ENCODE measurements at regions not wholly inside any gene's neighbourhood (a gene's known extent, or its start where the extent isn't known, plus 50 kb on each side); places are given as distances from the start of the nearest gene placed in this dataset.

- no peak for DNase-seq (ENCODE audit: low read depth, low spot score)
- in situ Hi-C loops (cut with HindIII; ENCODE audit: low pct_unique_long_range_greater_than_20kb, low sequenced_read_pairs), result no loop called here
These were observed 71.3 kb upstream of the ENOX2 start for GRCh38 chrX:130974323-130974722.

- DNase-seq (ENCODE audit: low read depth, low spot score), result peak; percentile 72
- in situ Hi-C loops (cut with HindIII; ENCODE audit: low pct_unique_long_range_greater_than_20kb, low sequenced_read_pairs), result no loop called here
These were observed 72.9 kb upstream of the ENOX2 start for GRCh38 chrX:130975947-130976346.

- DNase-seq (ENCODE audit: low read depth, low spot score), result no peak
- in situ Hi-C loops (cut with HindIII; ENCODE audit: low pct_unique_long_range_greater_than_20kb, low sequenced_read_pairs), result no loop called here
These were observed 76.3 kb upstream of the ARHGAP36 start for GRCh38 chrX:130981836-130982235.

GRCh38 chrX:130984782-130985181, 73.4 kb upstream of the ARHGAP36 start:
- in situ Hi-C loops (cut with HindIII; ENCODE audit: low pct_unique_long_range_greater_than_20kb, low sequenced_read_pairs), result no loop called here
- DNase-seq (ENCODE audit: low read depth, low spot score), result no peak

GRCh38 chrX:130987241-130987640, 70.9 kb upstream of the ARHGAP36 start:
- no peak for DNase-seq (ENCODE audit: low read depth, low spot score)
- in situ Hi-C loops (cut with HindIII; ENCODE audit: low pct_unique_long_range_greater_than_20kb, low sequenced_read_pairs), result no loop called here

GRCh38 chrX:130990723-130991122, 67.4 kb upstream of the ARHGAP36 start:
- in situ Hi-C loops (cut with HindIII; ENCODE audit: low pct_unique_long_range_greater_than_20kb, low sequenced_read_pairs), result no loop called here
- DNase-seq (ENCODE audit: low read depth, low spot score), result no peak

GRCh38 chrX:130994671-130995070, 63.5 kb upstream of the ARHGAP36 start:
- peak; percentile 51 for DNase-seq (ENCODE audit: low read depth, low spot score)
- in situ Hi-C loops (cut with HindIII; ENCODE audit: low pct_unique_long_range_greater_than_20kb, low sequenced_read_pairs), result no loop called here

GRCh38 chrX:130995439-130995838, 62.7 kb upstream of the ARHGAP36 start:
- no peak for DNase-seq (ENCODE audit: low read depth, low spot score)
- in situ Hi-C loops (cut with HindIII; ENCODE audit: low pct_unique_long_range_greater_than_20kb, low sequenced_read_pairs), result no loop called here

GRCh38 chrX:130997314-130997713, 60.8 kb upstream of the ARHGAP36 start:
- in situ Hi-C loops (cut with HindIII; ENCODE audit: low pct_unique_long_range_greater_than_20kb, low sequenced_read_pairs), result no loop called here
- no peak for DNase-seq (ENCODE audit: low read depth, low spot score)

- in situ Hi-C loops (cut with HindIII; ENCODE audit: low pct_unique_long_range_greater_than_20kb, low sequenced_read_pairs), result no loop called here
- no peak for DNase-seq (ENCODE audit: low read depth, low spot score)
These were observed 58.8 kb upstream of the ARHGAP36 start for GRCh38 chrX:130999360-130999759.

Data from SK-MEL-5 (cell line).